ENCODE measurements at regions not wholly inside any gene's neighbourhood (a gene's known extent, or its start where the extent isn't known, plus 50 kb on each side); places are given as distances from the start of the nearest gene placed in this dataset.

GRCh38 chr6:115612796-115613479 lies 447.8 kb downstream of the FRK start:
- TF ChIP-seq EZH2 (IDR thresholded peaks at IDR 0.05) = no peak
- no peak for TF ChIP-seq POLR2AphosphoS5 (IDR thresholded peaks at IDR 0.05; ENCODE audit: borderline replicate concordance, low read depth, low read length)

Measured in SK-N-MC (cell line).